ENCODE measurements at regions not wholly inside any gene's neighbourhood (a gene's known extent, or its start where the extent isn't known, plus 50 kb on each side); places are given as distances from the start of the nearest gene placed in this dataset.

DNA sequence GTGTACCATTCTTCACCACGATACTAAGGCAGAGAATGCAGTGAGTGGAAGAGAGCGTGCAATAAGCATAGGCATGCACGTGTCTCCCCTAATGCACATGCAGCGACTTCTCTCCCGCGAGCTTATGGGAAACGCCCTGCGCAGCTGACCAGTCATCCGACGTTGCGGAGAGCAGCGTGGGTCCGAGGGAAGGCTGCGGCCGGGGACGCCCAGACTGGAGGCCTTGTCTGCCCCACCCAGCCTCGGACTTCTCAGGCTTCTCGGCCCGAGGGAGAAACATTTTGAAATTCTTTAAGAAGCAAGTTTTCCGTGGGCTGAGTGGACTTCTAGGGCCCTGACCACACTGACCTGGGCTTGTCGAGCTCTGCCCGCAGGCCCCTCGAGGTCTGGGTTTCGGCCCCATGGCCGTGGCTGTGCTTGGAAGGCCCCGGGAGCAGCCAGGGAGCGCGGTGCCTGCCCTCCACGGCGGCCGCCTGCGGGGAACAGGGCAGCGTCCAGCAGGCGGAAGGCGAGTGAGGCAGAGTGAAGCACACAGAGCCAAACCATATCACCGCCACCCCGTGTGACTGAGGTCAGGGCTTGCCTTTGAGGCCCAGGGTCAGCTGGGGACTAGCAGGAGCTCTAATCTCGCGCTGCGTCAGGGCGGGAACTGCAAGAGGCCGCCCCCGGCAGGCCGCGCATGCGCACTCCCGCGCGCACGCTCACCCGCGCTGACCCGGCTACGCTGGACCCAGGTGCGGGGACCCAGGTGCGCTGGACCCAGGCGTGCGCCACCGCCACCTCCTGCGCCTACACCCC is 60.0 kb upstream of the IRX1 start:
- Mint-ChIP-seq H3K9me3 (peaks cover 10 to 39% (median 13%) of the 10 kb centered on the region in 7 donors), H3K27me3 (ENCODE audit: low read depth in 3 of 3) (peaks cover 0 to 2% (median 0%) of the 10 kb centered on the region in 3 donors), H3K27ac (no peak overlapping the region), H3K36me3 (no peaks in the 10 kb centered on the region), H3K4me3 (no peak overlapping the region), H3K4me1 (no peaks in the 10 kb centered on the region)
- no peaks in the 10 kb centered on the region for H3K27me3 ChIP-seq (ENCODE audit: control insufficient read depth in 2 of 2, insufficient read depth in 2 of 2, low read length in 2 of 2)
- H3K9ac ChIP-seq (ENCODE audit: insufficient read depth, low read length, poor library complexity, severe bottlenecking): no peak overlapping the region
- no peaks in the 10 kb centered on the region for H3K36me3 ChIP-seq (replicated peaks in 1 of 2; ENCODE audit: control insufficient read depth in 1 of 2, insufficient read depth in 2 of 2, low read length in 2 of 2)
- H3K27ac ChIP-seq (ENCODE audit: low read depth in 1 of 2, low read length in 2 of 2): no peak overlapping the region
- H3K4me3 ChIP-seq (replicated peaks in 1 of 3; ENCODE audit: low read depth in 2 of 3, low read length in 3 of 3): no peak overlapping the region
- no peak overlapping the region for H2AFZ ChIP-seq (ENCODE audit: insufficient read depth, low read depth, low read length, poor library complexity, severe bottlenecking)
- no peak for DNase-seq
- intact Hi-C loops (cut with micrococcal nuclease): no loop called here
- peaks cover 4 to 43% of the 10 kb centered on the region in 2 donors for H3K9me3 ChIP-seq (replicated peaks in 1 of 2; ENCODE audit: control insufficient read depth in 1 of 2, insufficient read depth in 1 of 2, low read length in 2 of 2)
- TF ChIP-seq, protein P1, sequence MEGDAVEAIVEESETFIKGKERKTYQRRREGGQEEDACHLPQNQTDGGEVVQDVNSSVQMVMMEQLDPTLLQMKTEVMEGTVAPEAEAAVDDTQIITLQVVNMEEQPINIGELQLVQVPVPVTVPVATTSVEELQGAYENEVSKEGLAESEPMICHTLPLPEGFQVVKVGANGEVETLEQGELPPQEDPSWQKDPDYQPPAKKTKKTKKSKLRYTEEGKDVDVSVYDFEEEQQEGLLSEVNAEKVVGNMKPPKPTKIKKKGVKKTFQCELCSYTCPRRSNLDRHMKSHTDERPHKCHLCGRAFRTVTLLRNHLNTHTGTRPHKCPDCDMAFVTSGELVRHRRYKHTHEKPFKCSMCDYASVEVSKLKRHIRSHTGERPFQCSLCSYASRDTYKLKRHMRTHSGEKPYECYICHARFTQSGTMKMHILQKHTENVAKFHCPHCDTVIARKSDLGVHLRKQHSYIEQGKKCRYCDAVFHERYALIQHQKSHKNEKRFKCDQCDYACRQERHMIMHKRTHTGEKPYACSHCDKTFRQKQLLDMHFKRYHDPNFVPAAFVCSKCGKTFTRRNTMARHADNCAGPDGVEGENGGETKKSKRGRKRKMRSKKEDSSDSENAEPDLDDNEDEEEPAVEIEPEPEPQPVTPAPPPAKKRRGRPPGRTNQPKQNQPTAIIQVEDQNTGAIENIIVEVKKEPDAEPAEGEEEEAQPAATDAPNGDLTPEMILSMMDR (IDR thresholded peaks at IDR 0.05): no peak
- no peaks in the 10 kb centered on the region for H3K4me1 ChIP-seq (ENCODE audit: control insufficient read depth in 1 of 2, insufficient read depth in 2 of 2, low read length in 2 of 2)
- no peaks in the 10 kb centered on the region for H4K20me1 ChIP-seq (ENCODE audit: insufficient read depth, low read length)
- H3K4me2 ChIP-seq (replicated peaks; ENCODE audit: extremely low read depth, low read length, poor library complexity, severe bottlenecking): no peak overlapping the region
- H3K79me2 ChIP-seq (ENCODE audit: insufficient read depth, low read length): no peaks in the 10 kb centered on the region
- WGBS (ENCODE audit: insufficient coverage): 96% methylated on average over 55 of the region's 60 CpGs

DNA sequence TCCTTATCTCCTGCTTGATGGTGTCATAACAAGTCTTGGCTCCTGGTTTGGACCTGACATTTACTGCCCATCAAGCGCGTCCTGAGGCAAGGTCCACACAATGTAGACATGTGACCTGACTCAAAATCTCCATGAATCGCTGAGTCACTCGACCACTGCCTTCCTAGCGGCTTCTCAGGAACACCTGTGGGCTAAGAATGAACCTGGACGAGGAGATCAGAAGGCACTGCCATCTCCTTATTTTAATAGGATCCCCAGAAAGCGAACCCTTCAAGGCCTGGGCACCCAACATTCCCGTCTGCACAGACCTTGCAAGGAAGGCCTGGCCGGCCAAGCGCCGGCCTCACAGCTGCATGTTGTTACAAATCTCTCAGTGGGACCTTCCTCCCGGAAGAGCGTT is 60.6 kb upstream of the IRX1 start:
- H3K27ac Mint-ChIP-seq: no peak overlapping the region
- no peak overlapping the region for H2AFZ ChIP-seq (ENCODE audit: insufficient read depth, low read depth, low read length, poor library complexity, severe bottlenecking)

More for the DNA sequence above, 60.6 kb upstream of the IRX1 start:
- no peak overlapping the region for H3K4me3 Mint-ChIP-seq
- H3K27me3 ChIP-seq (ENCODE audit: control insufficient read depth in 2 of 2, insufficient read depth in 2 of 2, low read length in 2 of 2): no peaks in the 10 kb centered on the region
- intact Hi-C loops (cut with micrococcal nuclease): no loop called here
- no peaks in the 10 kb centered on the region for H3K36me3 Mint-ChIP-seq
- no peaks in the 10 kb centered on the region for H3K36me3 ChIP-seq (replicated peaks in 1 of 2; ENCODE audit: control insufficient read depth in 1 of 2, insufficient read depth in 2 of 2, low read length in 2 of 2)
- no peaks in the 10 kb centered on the region for H3K4me1 ChIP-seq (ENCODE audit: control insufficient read depth in 1 of 2, insufficient read depth in 2 of 2, low read length in 2 of 2)
- no peak overlapping the region for H3K27ac ChIP-seq (ENCODE audit: low read depth in 1 of 2, low read length in 2 of 2)
- DNase-seq: no peak
- H3K4me1 Mint-ChIP-seq: no peaks in the 10 kb centered on the region
- peaks cover 4 to 43% of the 10 kb centered on the region in 2 donors for H3K9me3 ChIP-seq (replicated peaks in 1 of 2; ENCODE audit: control insufficient read depth in 1 of 2, insufficient read depth in 1 of 2, low read length in 2 of 2)
- H3K9ac ChIP-seq (ENCODE audit: insufficient read depth, low read length, poor library complexity, severe bottlenecking): no peak overlapping the region
- TF ChIP-seq, protein P1 (IDR thresholded peaks at IDR 0.05): no peak
- whole genome bisulfite sequencing (ENCODE audit: insufficient coverage): 97% methylated on average over 13 of the region's 13 CpGs
- no peak overlapping the region for H3K4me2 ChIP-seq (replicated peaks; ENCODE audit: extremely low read depth, low read length, poor library complexity, severe bottlenecking)
- no peaks in the 10 kb centered on the region for H4K20me1 ChIP-seq (ENCODE audit: insufficient read depth, low read length)
- H3K9me3 Mint-ChIP-seq: peaks cover 10 to 39% (median 13%) of the 10 kb centered on the region in 7 donors
- no peaks in the 10 kb centered on the region for H3K79me2 ChIP-seq (ENCODE audit: insufficient read depth, low read length)
- no peak overlapping the region for H3K4me3 ChIP-seq (replicated peaks in 1 of 3; ENCODE audit: low read depth in 2 of 3, low read length in 3 of 3)
- H3K27me3 Mint-ChIP-seq (ENCODE audit: low read depth in 3 of 3): peaks cover 0 to 2% (median 0%) of the 10 kb centered on the region in 3 donors
